Fibroblast of the aortic adventitia (primary cell): ENCODE measurements at regions not wholly inside any gene's neighbourhood (a gene's known extent, or its start where the extent isn't known, plus 50 kb on each side); places are given as distances from the start of the nearest gene placed in this dataset.
"Not testable (repeated sequence)": the region's sequence is repeated elsewhere in the genome, so short reads cannot be mapped to it uniquely, and the experiment has no call there.

Experiments
- DNase-seq: peaks from one replicate; pipeline ENCODE4 v3.0.0-alpha.2; 2010; ENCODE audit warnings: low read depth
- H3K4me3 ChIP-seq: 2 replicates; pipeline ENCODE4 v1.5.1; 2011; ENCODE audit warnings: low read depth, mild to moderate bottlenecking, control low read depth, low read length, moderate library complexity
- TF ChIP-seq, protein P1 (sequence below): IDR thresholded peaks from 2 replicates; pipeline ENCODE4 v1.5.1; 2011; ENCODE audit warnings: mild to moderate bottlenecking, low read length, control low read depth, inconsistent platforms; ENCODE audit not compliant: insufficient read depth

DNA sequence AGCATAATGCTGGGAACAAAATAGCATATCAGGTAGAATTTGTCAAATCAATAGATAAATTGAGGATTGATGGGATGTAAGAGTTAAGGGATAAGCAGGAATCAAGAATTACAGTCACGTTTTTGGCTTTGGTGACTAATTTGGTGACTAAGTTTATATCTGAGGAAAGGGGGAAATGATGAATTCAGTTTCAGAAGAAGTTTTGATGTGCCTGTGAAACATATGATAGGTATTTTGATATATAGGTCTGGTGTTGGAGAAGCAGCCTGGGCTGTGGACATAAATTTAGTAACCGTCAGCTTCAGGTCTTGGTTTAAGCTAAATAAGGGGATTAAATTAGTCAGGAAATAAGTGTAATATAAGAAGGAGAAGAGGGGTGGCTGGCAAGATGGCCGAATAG lies 79.0 kb upstream of the EDA2R start:
- DNase-seq = peak; percentile 6
- TF ChIP-seq, protein P1, sequence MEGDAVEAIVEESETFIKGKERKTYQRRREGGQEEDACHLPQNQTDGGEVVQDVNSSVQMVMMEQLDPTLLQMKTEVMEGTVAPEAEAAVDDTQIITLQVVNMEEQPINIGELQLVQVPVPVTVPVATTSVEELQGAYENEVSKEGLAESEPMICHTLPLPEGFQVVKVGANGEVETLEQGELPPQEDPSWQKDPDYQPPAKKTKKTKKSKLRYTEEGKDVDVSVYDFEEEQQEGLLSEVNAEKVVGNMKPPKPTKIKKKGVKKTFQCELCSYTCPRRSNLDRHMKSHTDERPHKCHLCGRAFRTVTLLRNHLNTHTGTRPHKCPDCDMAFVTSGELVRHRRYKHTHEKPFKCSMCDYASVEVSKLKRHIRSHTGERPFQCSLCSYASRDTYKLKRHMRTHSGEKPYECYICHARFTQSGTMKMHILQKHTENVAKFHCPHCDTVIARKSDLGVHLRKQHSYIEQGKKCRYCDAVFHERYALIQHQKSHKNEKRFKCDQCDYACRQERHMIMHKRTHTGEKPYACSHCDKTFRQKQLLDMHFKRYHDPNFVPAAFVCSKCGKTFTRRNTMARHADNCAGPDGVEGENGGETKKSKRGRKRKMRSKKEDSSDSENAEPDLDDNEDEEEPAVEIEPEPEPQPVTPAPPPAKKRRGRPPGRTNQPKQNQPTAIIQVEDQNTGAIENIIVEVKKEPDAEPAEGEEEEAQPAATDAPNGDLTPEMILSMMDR = no peak
- H3K4me3 ChIP-seq = no peak overlapping the region

DNA sequence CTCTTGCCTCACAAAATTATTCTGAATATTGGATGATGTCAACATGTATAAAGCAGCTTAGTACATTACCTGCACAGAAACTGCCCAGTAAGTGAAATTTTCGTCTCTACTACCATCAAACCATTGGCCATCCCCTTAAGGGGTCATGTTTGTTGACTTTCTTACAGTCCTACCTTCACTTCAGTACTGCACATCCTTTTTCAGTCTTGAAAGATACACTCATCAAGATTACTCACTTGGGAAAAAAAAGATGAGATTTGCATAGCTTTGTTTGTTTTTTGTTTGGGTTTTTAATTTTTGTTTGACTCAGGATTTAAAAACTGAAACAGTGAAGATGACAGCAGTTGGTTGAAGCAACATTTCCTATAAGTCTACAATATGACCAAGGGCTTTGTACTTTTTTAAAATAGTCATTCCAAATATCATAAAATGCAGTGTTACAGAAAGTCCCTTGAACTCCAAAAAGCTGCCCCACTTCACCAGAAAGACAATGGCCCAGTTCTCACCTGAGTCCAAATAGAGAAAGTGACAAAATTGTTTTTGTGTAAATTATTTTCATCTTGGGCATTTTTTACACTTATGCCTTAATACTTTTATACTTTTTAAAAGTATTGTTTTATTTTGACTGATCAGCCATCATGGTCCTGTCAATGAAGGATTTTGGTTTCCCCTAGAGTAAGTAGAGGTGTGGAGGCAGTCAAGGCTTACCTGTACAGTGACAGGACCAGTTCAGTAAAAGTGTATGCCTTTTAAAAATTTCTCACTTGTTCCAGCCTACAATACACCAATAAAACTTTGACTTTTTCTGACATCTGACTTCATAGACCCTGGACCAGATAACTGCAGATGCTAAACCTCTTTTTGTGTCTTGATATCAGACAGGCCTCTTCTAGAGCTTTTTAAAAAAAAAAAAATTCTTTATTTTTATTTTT lies 59.7 kb upstream of the EDA2R start:
- TF ChIP-seq, protein P1 = no peak
- no peak for DNase-seq
- H3K4me3 ChIP-seq = no peak overlapping the region

DNA sequence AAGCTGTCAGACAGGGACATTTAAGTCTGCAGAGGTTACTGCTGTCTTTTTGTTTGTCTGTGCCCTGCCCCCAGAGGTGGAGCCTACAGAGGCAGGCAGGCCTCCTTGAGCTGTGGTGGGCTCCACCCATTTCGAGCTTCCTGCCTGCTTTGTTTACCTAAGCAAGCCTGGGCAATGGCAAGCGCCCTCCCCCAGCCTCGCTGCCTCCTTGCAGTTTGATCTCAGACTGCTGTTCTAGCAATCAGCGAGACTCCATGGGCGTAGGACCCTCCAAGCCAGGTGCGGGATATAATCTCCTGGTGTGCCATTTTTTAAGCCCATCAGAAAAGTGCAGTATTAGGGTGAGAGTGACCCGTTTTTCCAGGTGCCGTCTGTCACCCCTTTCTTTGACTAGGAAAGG lies 53.6 kb upstream of the EDA2R start:
- H3K4me3 ChIP-seq, DNase-seq: not testable (repeated sequence)
